Parathyroid adenoma (tissue), 2 donors: ENCODE measurements at regions not wholly inside any gene's neighbourhood (a gene's known extent, or its start where the extent isn't known, plus 50 kb on each side); places are given as distances from the start of the nearest gene placed in this dataset.

Source experiments
- H2AFZ ChIP-seq: fragments of 300-600 bp; sonication (generic); one replicate; pipeline ENCODE4 v1.7.0; 2017; ENCODE audit warnings: antibody characterized with exemption, mild to moderate bottlenecking
- H3K27ac ChIP-seq: fragments of 300-600 bp; sonication (generic); one replicate; pipeline ENCODE4 v1.7.0; 2017
- H3K27me3 ChIP-seq: fragments of 300-600 bp; sonication (generic); one replicate; pipeline ENCODE4 v1.7.0; 2017; ENCODE audit warnings: low read length; ENCODE audit not compliant: control insufficient read depth, insufficient read depth
- H3K36me3 ChIP-seq: fragments of 300-600 bp; sonication (generic); one replicate; pipeline ENCODE4 v1.7.0; 2017; ENCODE audit warnings: low read length; ENCODE audit not compliant: control insufficient read depth, insufficient read depth
- H3K4me1 ChIP-seq: fragments of 300-600 bp; sonication (generic); one replicate; pipeline ENCODE4 v1.7.0; 2017; ENCODE audit warnings: control low read depth
- H3K4me2 ChIP-seq: fragments of 300-600 bp; sonication (generic); one replicate; pipeline ENCODE4 v1.7.0; 2017; ENCODE audit warnings: low read length
- H3K4me3 ChIP-seq: fragments of 300-600 bp; sonication (generic); one replicate; pipeline ENCODE4 v1.7.0; 2017; ENCODE audit warnings: low read depth, low read length
- H3K79me2 ChIP-seq: fragments of 300-600 bp; sonication (generic); one replicate; pipeline ENCODE4 v1.7.0; 2017; ENCODE audit warnings: control low read depth
- H3K9ac ChIP-seq: fragments of 300-600 bp; sonication (generic); one replicate; pipeline ENCODE4 v1.7.0; 2017; ENCODE audit warnings: mild to moderate bottlenecking
- H3K9me3 ChIP-seq: fragments of 300-600 bp; sonication (generic); one replicate; pipeline ENCODE4 v1.7.0; 2017; ENCODE audit warnings: low read length; ENCODE audit not compliant: control insufficient read depth
- TF ChIP-seq, protein P1 (sequence below): fragments of 300-600 bp; sonication (generic); IDR thresholded peaks from one replicate; pipeline ENCODE4 v1.7.0; 2017; ENCODE audit warnings: antibody characterized with exemption, mild to moderate bottlenecking
- donor health status: primary hyperparathyroidism.

DNA sequence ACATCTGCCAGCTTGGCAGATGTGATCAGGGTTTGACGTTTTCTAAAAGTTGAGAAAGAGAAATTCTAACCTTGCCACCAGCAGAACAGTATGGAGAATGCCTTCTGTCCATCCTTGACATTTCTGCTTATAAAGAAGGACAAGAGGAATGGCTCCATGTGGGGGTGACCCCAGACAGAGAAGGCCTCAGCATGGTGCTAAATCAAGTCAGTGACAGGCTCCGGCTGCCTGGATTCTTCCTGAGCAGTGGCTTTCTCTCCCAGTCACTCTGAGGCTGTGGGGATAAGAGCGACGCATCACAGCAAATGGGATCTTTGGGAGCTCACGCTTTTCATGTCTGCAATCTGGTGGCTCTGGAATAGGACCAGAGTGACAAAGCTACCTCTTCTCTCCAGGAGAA lies 640.2 kb upstream of the CAMK1G start:
- Histone ChIP-seq H3K9ac (no peak overlapping the region), H3K79me2 (no peaks in the 10 kb centered on the region), H3K4me2 (no peak overlapping the region), H2AFZ (no peak overlapping the region), H3K4me1 (no peaks in the 10 kb centered on the region), H3K36me3 (no peaks in the 10 kb centered on the region), H3K27ac (no peak overlapping the region), H3K9me3 (no peaks in the 10 kb centered on the region), H3K4me3 (no peak overlapping the region), H3K27me3 (no peaks in the 10 kb centered on the region)
- TF ChIP-seq, protein P1, sequence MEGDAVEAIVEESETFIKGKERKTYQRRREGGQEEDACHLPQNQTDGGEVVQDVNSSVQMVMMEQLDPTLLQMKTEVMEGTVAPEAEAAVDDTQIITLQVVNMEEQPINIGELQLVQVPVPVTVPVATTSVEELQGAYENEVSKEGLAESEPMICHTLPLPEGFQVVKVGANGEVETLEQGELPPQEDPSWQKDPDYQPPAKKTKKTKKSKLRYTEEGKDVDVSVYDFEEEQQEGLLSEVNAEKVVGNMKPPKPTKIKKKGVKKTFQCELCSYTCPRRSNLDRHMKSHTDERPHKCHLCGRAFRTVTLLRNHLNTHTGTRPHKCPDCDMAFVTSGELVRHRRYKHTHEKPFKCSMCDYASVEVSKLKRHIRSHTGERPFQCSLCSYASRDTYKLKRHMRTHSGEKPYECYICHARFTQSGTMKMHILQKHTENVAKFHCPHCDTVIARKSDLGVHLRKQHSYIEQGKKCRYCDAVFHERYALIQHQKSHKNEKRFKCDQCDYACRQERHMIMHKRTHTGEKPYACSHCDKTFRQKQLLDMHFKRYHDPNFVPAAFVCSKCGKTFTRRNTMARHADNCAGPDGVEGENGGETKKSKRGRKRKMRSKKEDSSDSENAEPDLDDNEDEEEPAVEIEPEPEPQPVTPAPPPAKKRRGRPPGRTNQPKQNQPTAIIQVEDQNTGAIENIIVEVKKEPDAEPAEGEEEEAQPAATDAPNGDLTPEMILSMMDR, result no peak

DNA sequence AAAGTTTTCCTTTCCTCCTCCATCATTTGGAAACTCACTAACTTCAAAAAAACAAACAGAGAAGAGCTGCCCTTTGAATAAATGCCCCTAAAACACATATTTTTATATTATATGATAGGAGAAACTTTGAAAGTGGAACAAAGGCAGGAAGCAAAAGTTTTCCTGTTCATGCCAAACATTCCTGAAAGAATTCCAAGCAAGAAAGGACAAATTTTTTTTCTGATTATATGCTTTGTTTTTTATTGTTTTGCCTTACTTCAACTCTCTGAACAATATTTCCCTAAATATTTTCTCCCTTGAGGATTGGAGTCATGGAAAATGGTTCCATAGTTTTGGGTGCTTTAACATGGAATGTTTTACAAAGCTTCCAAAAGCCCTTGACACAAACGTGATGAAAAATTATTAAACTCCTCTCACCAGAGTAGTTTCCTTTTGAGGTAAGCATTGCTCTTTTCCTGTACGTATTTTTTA lies 638.5 kb upstream of the CAMK1G start:
- Histone ChIP-seq H3K4me2 (no peak overlapping the region), H3K9me3 (no peaks in the 10 kb centered on the region), H3K79me2 (no peaks in the 10 kb centered on the region), H3K27ac (no peak overlapping the region), H3K36me3 (no peaks in the 10 kb centered on the region), H2AFZ (no peak overlapping the region), H3K4me3 (no peak overlapping the region), H3K9ac (no peak overlapping the region), H3K4me1 (no peaks in the 10 kb centered on the region), H3K27me3 (no peaks in the 10 kb centered on the region)
- TF ChIP-seq, protein P1, result no peak

DNA sequence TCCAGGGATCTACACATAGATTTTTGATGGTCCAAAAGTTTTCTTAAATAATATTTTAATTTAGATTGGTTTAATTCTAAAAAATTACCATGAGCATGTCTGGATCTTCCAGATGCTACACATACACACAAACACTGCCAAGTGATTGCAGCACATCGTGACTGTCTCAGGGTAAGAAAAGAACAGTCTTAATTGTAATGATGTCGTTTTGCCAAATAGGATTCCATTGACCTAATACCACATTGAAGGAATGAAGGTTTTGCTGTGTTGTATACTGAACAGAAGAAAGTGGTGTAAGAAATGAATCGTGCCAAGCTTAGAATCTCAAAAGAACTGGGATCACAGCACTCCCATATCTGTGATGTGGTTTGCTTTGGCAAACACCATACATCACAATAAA lies 633.3 kb upstream of the CAMK1G start:
- H3K27me3 ChIP-seq, result peaks cover 3% of the 10 kb centered on the region
- H3K79me2 ChIP-seq, result no peaks in the 10 kb centered on the region
- no peaks in the 10 kb centered on the region for H3K4me1 ChIP-seq
- TF ChIP-seq, protein P1, result no peak
- no peaks in the 10 kb centered on the region for H3K36me3 ChIP-seq
- no peak overlapping the region for H3K27ac ChIP-seq
- H3K4me3 ChIP-seq, result no peak overlapping the region
- H3K4me2 ChIP-seq, result no peak overlapping the region
- H2AFZ ChIP-seq, result no peak overlapping the region
- no peaks in the 10 kb centered on the region for H3K9me3 ChIP-seq
- no peak overlapping the region for H3K9ac ChIP-seq

DNA sequence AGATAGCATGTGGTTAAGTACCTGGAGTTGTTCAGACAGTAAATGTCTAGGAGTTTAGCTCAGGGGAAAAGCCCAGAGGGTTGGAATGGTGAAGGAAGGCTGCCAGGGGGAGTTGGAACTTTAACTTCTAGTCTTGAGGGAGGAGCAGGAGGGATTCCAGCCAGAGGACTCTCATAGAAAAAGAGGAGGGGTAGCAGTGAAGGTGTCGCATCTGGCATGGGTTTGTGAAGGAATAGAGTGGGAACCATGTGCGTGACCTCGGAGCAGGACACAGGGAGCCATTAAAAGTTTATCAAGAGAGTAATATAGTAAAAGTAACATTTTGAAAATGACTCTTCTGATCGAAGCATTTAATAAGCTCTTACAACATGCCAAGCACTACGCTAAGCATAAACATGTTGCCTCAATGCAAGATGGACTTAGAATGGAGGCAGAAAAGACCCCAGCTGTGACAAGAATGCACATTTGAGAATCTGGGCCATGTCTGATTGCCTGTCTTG lies 632.4 kb upstream of the CAMK1G start:
- Histone ChIP-seq H3K9me3 (no peaks in the 10 kb centered on the region), H2AFZ (no peak overlapping the region), H3K4me1 (no peaks in the 10 kb centered on the region), H3K27me3 (peaks cover 3% of the 10 kb centered on the region), H3K79me2 (no peaks in the 10 kb centered on the region), H3K27ac (no peak overlapping the region), H3K9ac (no peak overlapping the region), H3K4me2 (no peak overlapping the region), H3K36me3 (no peaks in the 10 kb centered on the region), H3K4me3 (no peak overlapping the region)
- TF ChIP-seq, protein P1, result no peak

DNA sequence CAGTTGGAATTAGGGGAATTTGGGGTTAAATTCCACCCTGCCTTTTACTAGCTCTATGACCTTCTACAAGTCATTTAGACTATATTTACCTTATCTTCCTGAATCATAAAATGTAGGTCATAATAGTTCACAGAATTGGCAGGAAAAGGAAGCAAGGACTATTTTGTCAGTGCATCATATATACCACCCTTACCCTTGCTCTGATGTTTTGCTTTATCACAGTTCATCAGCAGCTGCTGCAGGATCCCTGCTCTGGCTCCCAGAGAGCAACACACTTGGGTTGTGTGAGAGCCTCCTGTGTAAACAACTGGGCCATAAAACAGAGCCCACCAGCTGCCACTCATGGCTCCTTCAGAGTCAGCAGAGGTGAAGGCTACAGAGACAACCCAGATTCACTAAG lies 631.6 kb upstream of the CAMK1G start:
- no peaks in the 10 kb centered on the region for H3K36me3 ChIP-seq
- H3K4me2 ChIP-seq, result no peak overlapping the region
- H3K9me3 ChIP-seq, result no peaks in the 10 kb centered on the region
- TF ChIP-seq, protein P1, result no peak
- H2AFZ ChIP-seq, result no peak overlapping the region
- H3K4me3 ChIP-seq, result no peak overlapping the region
- no peaks in the 10 kb centered on the region for H3K79me2 ChIP-seq
- H3K4me1 ChIP-seq, result no peaks in the 10 kb centered on the region
- no peak overlapping the region for H3K27ac ChIP-seq
- peaks cover 3% of the 10 kb centered on the region for H3K27me3 ChIP-seq
- H3K9ac ChIP-seq, result no peak overlapping the region
